Brain microvascular endothelial cell (primary cell): ENCODE measurements at regions not wholly inside any gene's neighbourhood (a gene's known extent, or its start where the extent isn't known, plus 50 kb on each side); places are given as distances from the start of the nearest gene placed in this dataset.

Experiments
- DNase-seq: peaks from one replicate; pipeline ENCODE4 v3.0.0-alpha.2; 2020
- H3K27ac ChIP-seq: fragments of 250-450 bp; sonication (Bioruptor Pico); 2 replicates; pipeline ENCODE4 v1.5.1; 2020; ENCODE audit warnings: mild to moderate bottlenecking, moderate library complexity
- H3K27me3 ChIP-seq: fragments of 250-450 bp; sonication (Bioruptor Pico); replicated peaks from 2 replicates; pipeline ENCODE4 v1.5.1; 2020; ENCODE audit warnings: mild to moderate bottlenecking
- H3K36me3 ChIP-seq: fragments of 250-450 bp; sonication (Bioruptor Pico); replicated peaks from 2 replicates; pipeline ENCODE4 v1.5.1; 2020; ENCODE audit warnings: mild to moderate bottlenecking
- H3K4me3 ChIP-seq: 2 replicates; pipeline ENCODE4 v1.5.1; 2011; ENCODE audit warnings: low read depth, mild to moderate bottlenecking, control low read depth, low read length, moderate library complexity
- in situ Hi-C: cut with HindIII; loops from 2 replicates; pipeline ENCODE4 v1.10.0; 2017; ENCODE audit warnings: low sequenced_read_pairs, low pct_ligation_motif_present
- TF ChIP-seq, protein P1 (sequence below): IDR thresholded peaks from 2 replicates; pipeline ENCODE4 v1.5.1; 2011; ENCODE audit warnings: low read depth, mild to moderate bottlenecking, moderate library complexity, low read length, control low read depth, inconsistent platforms; ENCODE audit errors: missing control alignments

DNA sequence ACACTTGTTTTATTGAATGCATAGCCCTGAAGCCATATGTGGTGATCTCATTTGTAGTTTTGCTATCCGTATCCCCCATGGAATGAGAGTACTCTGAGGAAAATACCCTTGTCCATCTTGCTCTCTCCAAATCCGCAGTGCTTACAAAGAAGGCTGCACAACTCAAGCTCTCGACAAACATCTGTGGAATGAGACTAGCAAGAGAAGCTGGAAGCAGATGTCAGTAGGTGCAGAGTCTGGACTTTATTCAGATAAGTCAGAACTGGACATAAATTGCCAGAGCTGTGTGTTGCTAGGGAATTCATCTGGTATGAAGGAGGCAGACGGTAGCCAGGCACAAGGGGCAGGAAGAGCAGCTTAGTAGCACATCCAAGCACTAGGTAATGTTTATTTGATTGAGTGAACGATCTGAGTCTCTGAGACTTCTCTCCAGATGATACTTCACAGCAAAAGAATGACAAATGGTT lies 1046.2 kb downstream of the XPNPEP1 start:
- TF ChIP-seq, protein P1, sequence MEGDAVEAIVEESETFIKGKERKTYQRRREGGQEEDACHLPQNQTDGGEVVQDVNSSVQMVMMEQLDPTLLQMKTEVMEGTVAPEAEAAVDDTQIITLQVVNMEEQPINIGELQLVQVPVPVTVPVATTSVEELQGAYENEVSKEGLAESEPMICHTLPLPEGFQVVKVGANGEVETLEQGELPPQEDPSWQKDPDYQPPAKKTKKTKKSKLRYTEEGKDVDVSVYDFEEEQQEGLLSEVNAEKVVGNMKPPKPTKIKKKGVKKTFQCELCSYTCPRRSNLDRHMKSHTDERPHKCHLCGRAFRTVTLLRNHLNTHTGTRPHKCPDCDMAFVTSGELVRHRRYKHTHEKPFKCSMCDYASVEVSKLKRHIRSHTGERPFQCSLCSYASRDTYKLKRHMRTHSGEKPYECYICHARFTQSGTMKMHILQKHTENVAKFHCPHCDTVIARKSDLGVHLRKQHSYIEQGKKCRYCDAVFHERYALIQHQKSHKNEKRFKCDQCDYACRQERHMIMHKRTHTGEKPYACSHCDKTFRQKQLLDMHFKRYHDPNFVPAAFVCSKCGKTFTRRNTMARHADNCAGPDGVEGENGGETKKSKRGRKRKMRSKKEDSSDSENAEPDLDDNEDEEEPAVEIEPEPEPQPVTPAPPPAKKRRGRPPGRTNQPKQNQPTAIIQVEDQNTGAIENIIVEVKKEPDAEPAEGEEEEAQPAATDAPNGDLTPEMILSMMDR, result no peak
- in situ Hi-C loops, result no loop called here
- H3K4me3 ChIP-seq, result no peak overlapping the region
- H3K27me3 ChIP-seq, result no peaks in the 10 kb centered on the region
- no peak overlapping the region for H3K27ac ChIP-seq
- DNase-seq, result no peak
- H3K36me3 ChIP-seq, result no peaks in the 10 kb centered on the region

DNA sequence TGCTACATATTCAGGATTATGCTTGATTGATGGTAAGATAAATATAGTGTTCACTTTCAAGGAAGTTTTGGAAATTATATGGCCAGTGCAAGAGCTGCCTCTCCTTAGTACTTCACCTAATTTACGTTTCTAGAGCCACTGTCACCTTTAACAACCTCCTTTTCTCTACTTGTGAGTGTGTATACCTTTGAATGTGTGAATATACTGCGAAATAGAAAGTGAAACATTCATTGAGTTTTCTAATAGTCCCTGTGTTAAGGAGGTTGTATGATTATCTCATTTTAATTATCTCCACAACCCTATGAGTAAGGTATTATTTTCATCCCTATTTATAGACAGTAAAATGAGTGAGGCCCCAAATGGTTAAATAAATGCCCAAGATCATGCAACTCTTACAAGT lies 1050.5 kb downstream of the XPNPEP1 start:
- DNase-seq, result no peak
- in situ Hi-C loops, result no loop called here
- no peak overlapping the region for H3K27ac ChIP-seq

DNA sequence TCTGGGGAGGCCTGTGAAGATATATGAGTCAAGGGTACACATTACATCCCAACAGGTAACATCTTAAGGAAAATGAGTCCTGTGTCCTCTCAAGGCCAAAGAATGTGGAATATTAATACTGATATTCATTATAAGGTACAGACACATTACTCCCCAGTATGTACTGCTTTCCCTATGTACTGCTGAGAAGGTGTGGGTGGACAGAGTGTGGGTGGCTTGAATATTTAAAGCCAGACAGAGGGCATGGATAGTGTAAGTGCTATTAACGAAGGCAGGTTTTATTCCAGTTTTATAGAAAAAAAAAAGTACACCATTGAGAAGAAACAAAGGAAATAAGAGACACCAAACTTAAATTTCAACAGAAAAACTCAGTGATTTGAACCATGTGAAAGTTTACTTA lies 1054.4 kb downstream of the XPNPEP1 start:
- Histone ChIP-seq H3K36me3 (no peaks in the 10 kb centered on the region), H3K4me3 (no peak overlapping the region), H3K27ac (no peak overlapping the region), H3K27me3 (no peaks in the 10 kb centered on the region)
- TF ChIP-seq, protein P1, result no peak
- in situ Hi-C loops, result no loop called here
- DNase-seq, result no peak

More for the DNA sequence above, 1050.5 kb downstream of the XPNPEP1 start:
- TF ChIP-seq, protein P1, result no peak
- H3K27me3 ChIP-seq, result no peaks in the 10 kb centered on the region
- no peaks in the 10 kb centered on the region for H3K36me3 ChIP-seq
- no peak overlapping the region for H3K4me3 ChIP-seq

DNA sequence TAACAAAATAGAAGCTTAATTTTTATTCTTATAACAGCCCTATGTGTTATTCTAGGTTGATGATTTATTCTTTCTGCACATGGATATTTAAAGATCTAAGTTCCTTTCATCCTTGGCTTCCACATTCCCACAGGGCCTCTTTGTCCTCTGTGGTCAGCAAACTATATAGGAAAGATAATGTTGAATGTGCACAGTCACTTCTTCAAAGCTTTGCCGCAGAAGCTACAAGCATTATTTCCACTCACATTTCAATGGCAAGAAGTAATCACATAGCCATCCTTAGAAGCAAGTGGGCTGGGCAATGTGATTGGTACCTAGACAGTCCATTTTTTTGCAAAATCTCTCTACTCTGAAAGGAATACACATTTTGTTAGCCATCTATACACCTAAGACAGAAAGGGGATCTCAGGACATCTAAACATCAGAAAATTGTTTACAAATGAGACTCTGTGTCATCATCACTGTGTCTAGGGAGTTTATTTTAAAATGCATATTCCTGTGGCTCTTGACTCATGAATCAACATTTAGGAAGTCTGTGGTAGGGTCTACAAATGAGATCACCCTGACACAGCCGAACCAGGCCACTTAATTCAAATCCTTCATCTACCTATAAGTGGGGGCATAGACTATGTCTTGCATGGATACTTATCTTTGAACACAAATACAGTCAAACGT lies 1060.5 kb downstream of the XPNPEP1 start:
- Histone ChIP-seq H3K4me3 (no peak overlapping the region), H3K27me3 (no peaks in the 10 kb centered on the region), H3K27ac (no peak overlapping the region), H3K36me3 (no peaks in the 10 kb centered on the region)
- in situ Hi-C loops, result no loop called here
- TF ChIP-seq, protein P1, result no peak
- DNase-seq, result no peak

DNA sequence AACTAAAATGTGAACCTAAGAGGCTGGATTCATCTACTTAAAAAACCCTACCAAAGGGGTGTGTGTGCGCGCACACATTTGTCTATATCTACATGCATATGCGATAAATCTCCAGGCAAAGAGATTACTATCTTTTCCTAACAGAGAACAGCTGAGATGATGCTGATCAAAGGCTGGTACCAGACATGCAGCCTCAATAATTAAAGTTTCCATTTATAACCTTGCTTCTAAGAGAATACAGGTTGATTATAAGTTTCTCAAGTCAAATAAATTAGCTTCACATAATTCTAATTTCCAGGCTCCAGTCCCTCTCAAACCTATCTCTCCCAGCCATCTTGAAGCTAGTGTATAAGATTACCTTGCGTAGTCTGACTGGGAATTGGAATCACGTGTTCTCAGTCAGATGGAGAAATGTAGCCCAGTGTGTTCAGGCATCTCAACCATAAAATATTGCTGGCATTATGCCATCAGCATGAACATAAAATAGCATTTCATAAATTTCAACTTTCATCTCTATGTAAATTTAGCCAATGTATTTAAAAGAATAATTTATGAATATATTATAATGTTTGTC lies 1062.0 kb downstream of the XPNPEP1 start:
- Histone ChIP-seq H3K36me3 (no peaks in the 10 kb centered on the region), H3K27me3 (no peaks in the 10 kb centered on the region), H3K27ac (no peak overlapping the region), H3K4me3 (no peak overlapping the region)
- in situ Hi-C loops, result no loop called here
- no peak for DNase-seq
- TF ChIP-seq, protein P1, result no peak
